HepG2 (cell line): ENCODE measurements at regions not wholly inside any gene's neighbourhood (a gene's known extent, or its start where the extent isn't known, plus 50 kb on each side); places are given as distances from the start of the nearest gene placed in this dataset.

Experiments used
- ARNT2 ChIP-seq: sonication (generic); formaldehyde crosslinking; IDR thresholded peaks from 2 replicates; pipeline ENCODE4 v1.8.0; 2022; ENCODE audit warnings: mild to moderate bottlenecking, low read depth, missing genetic modification reagents, moderate library complexity
- KLF16 ChIP-seq, 2 experiments: sonication (generic) in 1 of 2; formaldehyde crosslinking in 1 of 2; IDR thresholded peaks; 2 replicates each; pipeline versions ENCODE4 v1.6.1 to v1.8.0; 2016 to 2023; ENCODE audit warnings: missing genetic modification reagents in 2 of 2, missing compliant biosample characterization in 1 of 2
- MAZ ChIP-seq, 2 experiments: sonication (generic) in 1 of 2; formaldehyde crosslinking in 1 of 2; IDR thresholded peaks; 2 replicates each; pipeline versions ENCODE4 v1.5.0 to v1.6.1; 2012 to 2020; ENCODE audit warnings: low read depth in 2 of 2, mild to moderate bottlenecking in 2 of 2, borderline replicate concordance in 1 of 2, improper control_type of control experiment in 1 of 2, low read length in 1 of 2, missing genetic modification reagents in 1 of 2, moderate library complexity in 1 of 2

DNA sequence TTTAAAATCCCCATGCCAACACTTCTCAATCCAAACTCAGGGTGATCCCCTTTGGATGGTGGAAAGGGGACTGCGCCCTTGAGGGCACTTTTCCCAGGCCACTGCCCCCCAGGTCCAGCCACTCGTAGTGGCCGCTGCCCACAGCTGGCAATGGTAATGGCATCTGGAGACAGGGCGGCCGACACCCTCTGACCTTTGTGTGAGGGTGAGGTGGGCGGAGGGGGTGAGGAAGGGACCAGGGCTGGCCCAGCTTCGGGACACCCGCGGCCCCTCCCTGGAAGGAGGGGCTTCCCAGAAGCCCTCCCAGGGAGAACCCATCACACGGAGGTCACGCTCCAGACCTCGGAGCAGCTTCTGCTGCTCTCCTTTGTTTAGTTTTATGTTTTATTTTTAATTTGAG is 289.7 kb downstream of the FOXL1 start:
- no peak for TF ChIP-seq KLF16 (CRISPR knock-in tag; IDR thresholded peaks at IDR 0.05)
- TF ChIP-seq MAZ (IDR thresholded peaks at IDR 0.05; ENCODE audit: borderline replicate concordance, low read depth, low read length) = no peak
- TF ChIP-seq MAZ (CRISPR knock-in tag; IDR thresholded peaks at IDR 0.05; ENCODE audit: low read depth) = no peak
- TF ChIP-seq ARNT2 (CRISPR knock-in tag) = no peak
